ENCODE measurements at regions not wholly inside any gene's neighbourhood (a gene's known extent, or its start where the extent isn't known, plus 50 kb on each side); places are given as distances from the start of the nearest gene placed in this dataset.

DNA sequence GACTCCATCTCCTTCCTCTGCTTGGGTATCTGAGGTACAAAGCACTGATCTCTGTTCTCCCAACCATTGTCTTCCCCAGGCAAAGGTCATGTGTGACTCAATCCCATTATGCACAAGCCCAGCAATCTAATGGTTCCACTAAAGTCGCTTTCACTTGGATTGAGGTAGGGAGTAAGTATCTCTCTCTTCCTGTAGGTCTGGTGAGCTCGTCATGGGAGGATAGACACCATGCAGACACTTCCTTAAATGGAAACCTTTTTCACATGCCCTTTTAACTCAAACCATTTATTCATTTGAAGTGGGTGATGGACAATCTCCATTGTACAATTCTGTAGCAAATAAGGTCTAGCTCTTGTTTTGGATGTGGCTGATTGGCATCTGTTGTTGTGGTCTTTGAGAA, 245.2 kb upstream of the CLNK start:
- TF ChIP-seq, protein P1, sequence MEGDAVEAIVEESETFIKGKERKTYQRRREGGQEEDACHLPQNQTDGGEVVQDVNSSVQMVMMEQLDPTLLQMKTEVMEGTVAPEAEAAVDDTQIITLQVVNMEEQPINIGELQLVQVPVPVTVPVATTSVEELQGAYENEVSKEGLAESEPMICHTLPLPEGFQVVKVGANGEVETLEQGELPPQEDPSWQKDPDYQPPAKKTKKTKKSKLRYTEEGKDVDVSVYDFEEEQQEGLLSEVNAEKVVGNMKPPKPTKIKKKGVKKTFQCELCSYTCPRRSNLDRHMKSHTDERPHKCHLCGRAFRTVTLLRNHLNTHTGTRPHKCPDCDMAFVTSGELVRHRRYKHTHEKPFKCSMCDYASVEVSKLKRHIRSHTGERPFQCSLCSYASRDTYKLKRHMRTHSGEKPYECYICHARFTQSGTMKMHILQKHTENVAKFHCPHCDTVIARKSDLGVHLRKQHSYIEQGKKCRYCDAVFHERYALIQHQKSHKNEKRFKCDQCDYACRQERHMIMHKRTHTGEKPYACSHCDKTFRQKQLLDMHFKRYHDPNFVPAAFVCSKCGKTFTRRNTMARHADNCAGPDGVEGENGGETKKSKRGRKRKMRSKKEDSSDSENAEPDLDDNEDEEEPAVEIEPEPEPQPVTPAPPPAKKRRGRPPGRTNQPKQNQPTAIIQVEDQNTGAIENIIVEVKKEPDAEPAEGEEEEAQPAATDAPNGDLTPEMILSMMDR (IDR thresholded peaks at IDR 0.05) = no peak
- TF ChIP-seq POLR2A (IDR thresholded peaks at IDR 0.05) = no peak
